SU-DHL-6 (cell line): ENCODE measurements at regions not wholly inside any gene's neighbourhood (a gene's known extent, or its start where the extent isn't known, plus 50 kb on each side); places are given as distances from the start of the nearest gene placed in this dataset.

Experiments
- H2AFZ ChIP-seq: fragments of 200-600 bp; sonication (generic); 2 replicates; pipeline ENCODE4 v1.6.1; 2014; ENCODE audit warnings: low read depth, mild to moderate bottlenecking, moderate library complexity, mixed read lengths, antibody characterized with exemption, low read length; ENCODE audit not compliant: severe bottlenecking
- H3F3A ChIP-seq: fragments of 200-600 bp; shearing (Covaris generic); 2 replicates; pipeline ENCODE4 v1.6.0; 2016; ENCODE audit warnings: antibody characterized with exemption, mild to moderate bottlenecking; ENCODE audit not compliant: insufficient read depth
- H3K27ac ChIP-seq: fragments of 200-600 bp; sonication (generic); 2 replicates; pipeline ENCODE4 v1.5.1; 2016; ENCODE audit warnings: low read depth, mild to moderate bottlenecking, low read length, moderate library complexity, mixed read lengths
- H3K27me3 ChIP-seq: fragments of 200-600 bp; sonication (generic), shearing (Covaris generic); 2 replicates; pipeline ENCODE4 v1.6.0; 2014; ENCODE audit warnings: mild to moderate bottlenecking, low read length
- H3K36me3 ChIP-seq: fragments of 200-600 bp; sonication (generic); 2 replicates; pipeline ENCODE4 v1.6.1; 2014; ENCODE audit warnings: mild to moderate bottlenecking, low read length, mixed read lengths
- H3K4me2 ChIP-seq: fragments of 300-600, 200-600 bp; shearing (Covaris generic), sonication (generic); 2 replicates; pipeline ENCODE4 v1.6.0; 2014; ENCODE audit warnings: low read length, low read depth, mild to moderate bottlenecking; ENCODE audit not compliant: poor library complexity, severe bottlenecking
- H3K4me3 ChIP-seq: fragments of 200-600 bp; sonication (generic); 2 replicates; pipeline ENCODE4 v1.5.1; 2014; ENCODE audit warnings: antibody characterized with exemption, low read length, mild to moderate bottlenecking, mixed read lengths; ENCODE audit not compliant: insufficient read depth, poor library complexity, severe bottlenecking
- H3K79me2 ChIP-seq: fragments of 200-600 bp; sonication (generic); 2 replicates; pipeline ENCODE4 v1.6.1; 2014; ENCODE audit warnings: mild to moderate bottlenecking, low read length, moderate library complexity; ENCODE audit not compliant: insufficient read depth
- H3K9ac ChIP-seq: fragments of 200-600 bp; sonication (generic); 2 replicates; pipeline ENCODE4 v1.7.0; 2014; ENCODE audit warnings: mild to moderate bottlenecking, low read length
- H3K9me2 ChIP-seq: fragments of 200-600 bp; sonication (generic); replicated peaks from 2 replicates; pipeline ENCODE4 v1.6.1; 2014; ENCODE audit warnings: low read length; ENCODE audit not compliant: insufficient read depth
- H3K9me3 ChIP-seq: fragments of 200-600 bp; sonication (generic); 2 replicates; pipeline ENCODE4 v1.6.1; 2014; ENCODE audit warnings: low read length, mixed read lengths; ENCODE audit not compliant: insufficient read depth
- H4K20me1 ChIP-seq: fragments of 200-600 bp; sonication (generic); 2 replicates; pipeline ENCODE4 v1.6.1; 2014; ENCODE audit warnings: low read depth, mild to moderate bottlenecking, antibody characterized with exemption, low read length, moderate library complexity, mixed read lengths
- CTCF ChIP-seq: fragments of 200-600 bp; sonication (generic); IDR thresholded peaks from one replicate; pipeline ENCODE4 v1.5.1; 2017; ENCODE audit warnings: antibody characterized with exemption, mild to moderate bottlenecking, low read length, moderate library complexity; ENCODE audit not compliant: insufficient read depth, poor library complexity, severe bottlenecking
- EZH2phosphoT487 ChIP-seq: fragments of 200-600 bp; sonication (generic), shearing (Covaris generic); conservative IDR thresholded peaks from 2 replicates; pipeline ENCODE4 v1.6.1; 2018; ENCODE audit warnings: mild to moderate bottlenecking, antibody characterized with exemption, low read length, moderate library complexity, mixed read lengths

DNA sequence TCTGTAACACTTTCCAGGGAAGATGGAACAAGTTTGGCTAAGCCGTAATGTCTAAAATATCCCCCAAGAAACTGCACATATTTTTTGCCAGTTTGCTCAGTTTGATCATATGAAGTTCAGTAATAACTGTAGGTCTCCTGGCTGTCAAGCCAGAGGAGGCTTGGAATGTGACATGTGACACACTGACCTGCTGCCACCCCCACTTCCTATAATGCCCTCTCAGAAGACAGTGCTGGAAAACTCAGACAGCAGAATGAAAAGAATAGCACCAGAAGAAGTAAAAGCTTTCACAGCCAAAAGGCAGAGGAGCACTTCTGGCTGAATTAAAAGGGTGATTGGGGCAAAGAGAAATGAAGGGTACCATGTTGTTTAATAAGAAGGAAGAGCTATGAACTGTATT is 67.4 kb upstream of the UBAC2 start:
- no peak overlapping the region for H3K4me3 ChIP-seq
- H3K9ac ChIP-seq: no peak overlapping the region
- H3K4me2 ChIP-seq: no peak overlapping the region
- no peak overlapping the region for H2AFZ ChIP-seq
- no peak for TF ChIP-seq CTCF
- no peak for TF ChIP-seq EZH2phosphoT487
- H4K20me1 ChIP-seq: no peaks in the 10 kb centered on the region
- H3K9me3 ChIP-seq: no peaks in the 10 kb centered on the region; the same call in 1 of the 2 replicates
- H3K9me2 ChIP-seq: no peaks in the 10 kb centered on the region
- H3K79me2 ChIP-seq: no peaks in the 10 kb centered on the region
- no peaks in the 10 kb centered on the region for H3K27me3 ChIP-seq
- no peaks in the 10 kb centered on the region for H3K36me3 ChIP-seq
- no peak overlapping the region for H3K27ac ChIP-seq
- no peaks in the 10 kb centered on the region for H3F3A ChIP-seq

DNA sequence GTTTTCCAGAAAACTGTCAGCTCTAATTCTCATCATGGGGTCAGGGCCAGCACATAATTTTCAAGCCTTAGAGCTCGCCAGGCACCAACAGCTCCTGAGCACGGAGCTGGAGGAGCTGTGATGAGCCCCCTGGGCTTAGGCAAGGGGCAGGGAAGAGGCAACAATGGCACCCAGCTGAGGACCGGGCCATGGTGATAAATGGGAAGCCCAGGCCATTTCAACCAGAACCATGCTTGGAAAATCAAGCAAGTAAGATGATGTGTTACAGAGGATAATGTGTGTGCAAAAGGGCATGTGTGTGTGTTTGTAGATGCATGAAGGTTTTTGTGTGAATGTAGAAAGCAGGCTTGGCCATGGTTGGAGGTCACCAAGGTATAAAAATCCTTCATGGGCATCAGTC is 66.8 kb upstream of the UBAC2 start:
- Histone ChIP-seq H3K4me3 (no peak overlapping the region), H3K27me3 (no peaks in the 10 kb centered on the region)
- TF ChIP-seq EZH2phosphoT487 (no peak), CTCF (no peak)

GRCh38 chr13:99135591-99135990 is 65.1 kb upstream of the UBAC2 start:
- Histone ChIP-seq H3K9me3 (no peaks in the 10 kb centered on the region), H3F3A (no peaks in the 10 kb centered on the region), H3K9ac (no peak overlapping the region), H3K79me2 (no peaks in the 10 kb centered on the region), H3K27ac (no peak overlapping the region), H3K4me3 (no peak overlapping the region), H3K36me3 (no peaks in the 10 kb centered on the region), H3K4me2 (no peak overlapping the region), H3K9me2 (no peaks in the 10 kb centered on the region), H3K27me3 (no peaks in the 10 kb centered on the region), H4K20me1 (no peaks in the 10 kb centered on the region), H2AFZ (no peak overlapping the region)
- TF ChIP-seq EZH2phosphoT487 (no peak), CTCF (no peak)

More for the DNA sequence above, 66.8 kb upstream of the UBAC2 start:
- Histone ChIP-seq H4K20me1 (no peaks in the 10 kb centered on the region), H3K9me3 (no peaks in the 10 kb centered on the region; the same call in 1 of the 2 replicates), H3K79me2 (no peaks in the 10 kb centered on the region), H3K36me3 (no peaks in the 10 kb centered on the region), H3F3A (no peaks in the 10 kb centered on the region), H3K9ac (no peak overlapping the region), H3K4me2 (no peak overlapping the region), H3K27ac (no peak overlapping the region), H2AFZ (no peak overlapping the region), H3K9me2 (no peaks in the 10 kb centered on the region)
